Testis (tissue), 2 donors: ENCODE measurements at regions not wholly inside any gene's neighbourhood (a gene's known extent, or its start where the extent isn't known, plus 50 kb on each side); places are given as distances from the start of the nearest gene placed in this dataset.
"Not testable (repeated sequence)": the region's sequence is repeated elsewhere in the genome, so short reads cannot be mapped to it uniquely, and the experiment has no call there.

Experiments
- DNase-seq: peaks from one replicate; pipeline ENCODE4 v3.0.0-alpha.2; 2019
- H3K27ac ChIP-seq, 2 donors: fragments of 200-600 bp; sonication (generic); one replicate each; pipeline ENCODE4 v1.5.1; 2019
- H3K27me3 ChIP-seq: fragments of 200-600 bp; sonication (generic); one replicate; pipeline ENCODE4 v1.5.1; 2019
- H3K36me3 ChIP-seq: fragments of 200-600 bp; sonication (generic); one replicate; pipeline ENCODE4 v1.5.1; 2017; ENCODE audit warnings: low read depth; ENCODE audit errors: missing control alignments
- H3K4me1 ChIP-seq: fragments of 200-600 bp; sonication (generic); one replicate; pipeline ENCODE4 v1.5.1; 2019
- H3K4me3 ChIP-seq, 2 donors: fragments of 200-600 bp; sonication (generic); one replicate each; pipeline ENCODE4 v1.5.1; 2017 to 2019
- H3K9me3 ChIP-seq: fragments of 200-600 bp; sonication (generic); one replicate; pipeline ENCODE4 v1.5.1; 2017
- CTCF ChIP-seq, 3 experiments: fragments of 450-650 bp in 2 of 3; fragments of 200-600 bp in 1 of 3; sonication (generic) in 1 of 3; IDR thresholded peaks; one replicate each; pipeline ENCODE4 v1.5.1; 2016 to 2019; ENCODE audit warnings: antibody characterized with exemption in 3 of 3, mild to moderate bottlenecking in 2 of 3, moderate library complexity in 1 of 3
- POLR2A ChIP-seq: fragments of 450-650 bp; IDR thresholded peaks from one replicate; pipeline ENCODE4 v1.6.1; 2017; ENCODE audit warnings: antibody characterized with exemption, mild to moderate bottlenecking, moderate library complexity
- WGBS, 2 donors: methylation state at CpG; one replicate each; pipeline ENCODE4 v1.1.5; 2018; 5-methylcytosine and 5-hydroxymethylcytosine counted together
- intact Hi-C: fragments of 100-400 bp; cut with DNase I; formaldehyde crosslinking; loops from one replicate; pipeline ENCODE4 v1.15.1; 2023; ENCODE audit warnings: low total_unique reads

GRCh38 chr6:74408844-74409243 lies 712.8 kb downstream of the CD109 start:
- Histone ChIP-seq H3K4me1 (no peaks in the 10 kb centered on the region), H3K4me3 (no peak overlapping the region), H3K27ac (no peak overlapping the region), H3K9me3 (no peaks in the 10 kb centered on the region), H3K27me3 (no peaks in the 10 kb centered on the region), H3K36me3 (no peaks in the 10 kb centered on the region)
- no peak for TF ChIP-seq POLR2A
- WGBS, 2 donors, result 52 to 56% methylated on average over 1 of the region's 1 CpG
- intact Hi-C loops, result no loop called here
- no peak for DNase-seq

GRCh38 chr6:74404366-74404765 lies 708.4 kb downstream of the CD109 start:
- intact Hi-C loops, result no loop called here

GRCh38 chr6:74402781-74403180 lies 706.8 kb downstream of the CD109 start:
- Histone ChIP-seq H3K27me3 (no peaks in the 10 kb centered on the region), H3K27ac (no peak overlapping the region), H3K9me3 (no peaks in the 10 kb centered on the region), H3K4me3 (no peak overlapping the region), H3K4me1 (no peaks in the 10 kb centered on the region), H3K36me3 (no peaks in the 10 kb centered on the region)
- no peak for DNase-seq
- TF ChIP-seq CTCF (IDR thresholded peaks at IDR 0.05), result no peak
- no peak for TF ChIP-seq POLR2A
- intact Hi-C loops, result no loop called here

More at GRCh38 chr6:74404366-74404765, 708.4 kb downstream of the CD109 start:
- H3K4me1 ChIP-seq, result no peaks in the 10 kb centered on the region
- H3K27me3 ChIP-seq, result no peaks in the 10 kb centered on the region
- H3K4me3 ChIP-seq, result no peak overlapping the region
- H3K27ac ChIP-seq, result no peak overlapping the region
- WGBS, 2 donors, result 72 to 80% methylated on average over 2 of the region's 2 CpGs
- TF ChIP-seq CTCF (IDR thresholded peaks at IDR 0.05) (no peak), POLR2A (no peak)
- no peaks in the 10 kb centered on the region for H3K36me3 ChIP-seq
- no peaks in the 10 kb centered on the region for H3K9me3 ChIP-seq
- DNase-seq, result no peak

- H3K4me3 ChIP-seq, intact Hi-C loops, H3K9me3 ChIP-seq, H3K36me3 ChIP-seq, H3K27ac ChIP-seq, H3K27me3 ChIP-seq, H3K4me1 ChIP-seq, DNase-seq: not testable (repeated sequence)
- WGBS, 2 donors, result 75% methylated on average over 7 to 10 of the region's 10 CpGs
Observed at GRCh38 chr6:74378437-74378836, 682.4 kb downstream of the CD109 start.

- no peaks in the 10 kb centered on the region for H3K27me3 ChIP-seq
- H3K4me3 ChIP-seq, result no peak overlapping the region
- intact Hi-C loops, result no loop called here
- no peaks in the 10 kb centered on the region for H3K4me1 ChIP-seq
- no peaks in the 10 kb centered on the region for H3K36me3 ChIP-seq
- TF ChIP-seq CTCF (IDR thresholded peaks at IDR 0.05), result no peak
- no peak overlapping the region for H3K27ac ChIP-seq
- DNase-seq, result no peak
- H3K9me3 ChIP-seq, result no peaks in the 10 kb centered on the region
Observed at GRCh38 chr6:74369556-74369993, 673.6 kb downstream of the CD109 start.

GRCh38 chr6:74368746-74369145 lies 672.7 kb downstream of the CD109 start:
- intact Hi-C loops, result no loop called here
- H3K27ac ChIP-seq, result no peak overlapping the region
- TF ChIP-seq POLR2A (no peak), CTCF (IDR thresholded peaks at IDR 0.05) (no peak)
- H3K4me1 ChIP-seq, result no peaks in the 10 kb centered on the region
- no peaks in the 10 kb centered on the region for H3K36me3 ChIP-seq
- no peaks in the 10 kb centered on the region for H3K9me3 ChIP-seq
- no peak overlapping the region for H3K4me3 ChIP-seq
- DNase-seq, result no peak
- WGBS, 2 donors, result 90 to 92% methylated on average over 2 of the region's 2 CpGs
- H3K27me3 ChIP-seq, result no peaks in the 10 kb centered on the region
